ENCODE measurements at regions not wholly inside any gene's neighbourhood (a gene's known extent, or its start where the extent isn't known, plus 50 kb on each side); places are given as distances from the start of the nearest gene placed in this dataset.

DNA sequence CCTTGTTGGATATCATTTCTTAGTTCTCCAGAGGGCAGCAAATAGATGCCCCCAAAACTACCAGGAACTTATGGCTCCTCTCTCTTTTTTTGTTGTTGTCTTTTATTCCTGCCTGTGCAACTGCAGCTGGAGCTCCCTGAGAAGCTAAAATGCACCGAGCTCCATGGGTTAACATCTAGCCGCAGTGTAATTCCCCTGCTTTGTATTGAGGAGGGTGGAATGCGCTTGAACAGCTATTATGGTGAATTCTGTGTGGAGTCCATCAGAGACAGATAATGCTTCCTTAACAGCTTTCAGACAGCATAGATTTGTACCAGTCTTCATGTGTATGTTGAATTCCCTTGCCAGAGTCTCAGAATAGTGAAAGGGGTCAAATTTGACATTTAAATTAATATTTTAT is 475.2 kb upstream of the FRG2C start:
- Histone ChIP-seq H2BK20ac (ENCODE audit: low read depth, low read length) (no peak overlapping the region), H3K4me2 (ENCODE audit: low read depth, low read length) (no peak overlapping the region), H2AK5ac (ENCODE audit: low read depth, low read length) (no peak overlapping the region), H2BK5ac (ENCODE audit: low read depth, low read length, poor library complexity, severe bottlenecking) (no peak overlapping the region), H3K36me3 (ENCODE audit: control insufficient read depth, insufficient read depth, low read length) (no peaks in the 10 kb centered on the region), H3K27ac (ENCODE audit: insufficient read depth, low read length) (no peak overlapping the region), H3K23ac (ENCODE audit: low read depth, low read length) (no peak overlapping the region), H2AFZ (replicated peaks; ENCODE audit: low read length, poor library complexity) (no peak overlapping the region), H3K4me3 (ENCODE audit: insufficient read depth, low read depth, low read length) (no peak overlapping the region), H3K9ac (ENCODE audit: low read depth, low read length) (no peak overlapping the region), H3K56ac (ENCODE audit: extremely low read depth, insufficient read depth, low read length) (no peak overlapping the region), H3K79me1 (ENCODE audit: low read depth in 1 of 2, low read length in 2 of 2) (no peaks in the 10 kb centered on the region), H3K9me3 (ENCODE audit: control insufficient read depth, insufficient read depth, low read length) (no peaks in the 10 kb centered on the region), H4K8ac (ENCODE audit: low read depth in 2 of 2, low read length in 2 of 2) (no peak overlapping the region), H4K91ac (ENCODE audit: insufficient read depth, low read depth, low read length) (no peak overlapping the region), H3K4ac (ENCODE audit: low read depth, low read length) (no peak overlapping the region), H2AK9ac (replicated peaks; ENCODE audit: low read depth, low read length, poor library complexity) (no peak overlapping the region), H4K5ac (ENCODE audit: low read depth, low read length) (no peak overlapping the region), H3K9me1 (ENCODE audit: insufficient read depth, low read length) (no peaks in the 10 kb centered on the region), H4K20me1 (ENCODE audit: insufficient read depth, low read length) (no peaks in the 10 kb centered on the region), H3K18ac (ENCODE audit: low read depth, low read length) (no peak overlapping the region), H3K14ac (replicated peaks; ENCODE audit: low read depth, low read length) (no peak overlapping the region), H2BK15ac (ENCODE audit: low read depth, low read length) (no peak overlapping the region), H2BK120ac (ENCODE audit: low read depth, low read length) (no peak overlapping the region), H3K27me3 (ENCODE audit: control insufficient read depth, insufficient read depth, low read length) (no peaks in the 10 kb centered on the region), H3K4me1 (ENCODE audit: control insufficient read depth, insufficient read depth, low read length) (no peaks in the 10 kb centered on the region)
- ChIA-PET CTCF (no interaction called here), POLR2A (ENCODE audit: unreplicated experiment) (no interaction called here)
- TF ChIP-seq MAZ (IDR thresholded peaks at IDR 0.05; ENCODE audit: borderline replicate concordance, low read depth, low read length) (no peak), BHLHE40 (IDR thresholded peaks at IDR 0.05; ENCODE audit: low read depth, low read length) (no peak), MAFK (IDR thresholded peaks at IDR 0.05; ENCODE audit: low read depth, low read length) (no peak), MXI1 (IDR thresholded peaks at IDR 0.05; ENCODE audit: borderline replicate concordance, low read depth, low read length) (no peak), SMC3 (IDR thresholded peaks at IDR 0.05; ENCODE audit: low read depth, low read length) (no peak), NFE2L2 (IDR thresholded peaks at IDR 0.05; ENCODE audit: low read depth, low read length) (no peak), RCOR1 (IDR thresholded peaks at IDR 0.05; ENCODE audit: insufficient replicate concordance, low read length) (no peak), RAD21 (IDR thresholded peaks at IDR 0.05; ENCODE audit: low read length) (no peak), CHD1 (IDR thresholded peaks at IDR 0.05; ENCODE audit: low read depth, low read length) (no peak), FOS (IDR thresholded peaks at IDR 0.05; ENCODE audit: low read depth, low read length) (no peak), RFX5 (IDR thresholded peaks at IDR 0.05; ENCODE audit: low read depth, low read length) (no peak), POLR2A (IDR thresholded peaks at IDR 0.05; ENCODE audit: low read depth, low read length) (no peak), CEBPB (IDR thresholded peaks at IDR 0.05; ENCODE audit: low read depth, low read length) (no peak)
- TF ChIP-seq, protein P1, sequence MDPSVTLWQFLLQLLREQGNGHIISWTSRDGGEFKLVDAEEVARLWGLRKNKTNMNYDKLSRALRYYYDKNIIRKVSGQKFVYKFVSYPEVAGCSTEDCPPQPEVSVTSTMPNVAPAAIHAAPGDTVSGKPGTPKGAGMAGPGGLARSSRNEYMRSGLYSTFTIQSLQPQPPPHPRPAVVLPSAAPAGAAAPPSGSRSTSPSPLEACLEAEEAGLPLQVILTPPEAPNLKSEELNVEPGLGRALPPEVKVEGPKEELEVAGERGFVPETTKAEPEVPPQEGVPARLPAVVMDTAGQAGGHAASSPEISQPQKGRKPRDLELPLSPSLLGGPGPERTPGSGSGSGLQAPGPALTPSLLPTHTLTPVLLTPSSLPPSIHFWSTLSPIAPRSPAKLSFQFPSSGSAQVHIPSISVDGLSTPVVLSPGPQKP (IDR thresholded peaks at IDR 0.05; ENCODE audit: borderline replicate concordance, low read depth, low read length) = no peak
- TF ChIP-seq, protein P2, sequence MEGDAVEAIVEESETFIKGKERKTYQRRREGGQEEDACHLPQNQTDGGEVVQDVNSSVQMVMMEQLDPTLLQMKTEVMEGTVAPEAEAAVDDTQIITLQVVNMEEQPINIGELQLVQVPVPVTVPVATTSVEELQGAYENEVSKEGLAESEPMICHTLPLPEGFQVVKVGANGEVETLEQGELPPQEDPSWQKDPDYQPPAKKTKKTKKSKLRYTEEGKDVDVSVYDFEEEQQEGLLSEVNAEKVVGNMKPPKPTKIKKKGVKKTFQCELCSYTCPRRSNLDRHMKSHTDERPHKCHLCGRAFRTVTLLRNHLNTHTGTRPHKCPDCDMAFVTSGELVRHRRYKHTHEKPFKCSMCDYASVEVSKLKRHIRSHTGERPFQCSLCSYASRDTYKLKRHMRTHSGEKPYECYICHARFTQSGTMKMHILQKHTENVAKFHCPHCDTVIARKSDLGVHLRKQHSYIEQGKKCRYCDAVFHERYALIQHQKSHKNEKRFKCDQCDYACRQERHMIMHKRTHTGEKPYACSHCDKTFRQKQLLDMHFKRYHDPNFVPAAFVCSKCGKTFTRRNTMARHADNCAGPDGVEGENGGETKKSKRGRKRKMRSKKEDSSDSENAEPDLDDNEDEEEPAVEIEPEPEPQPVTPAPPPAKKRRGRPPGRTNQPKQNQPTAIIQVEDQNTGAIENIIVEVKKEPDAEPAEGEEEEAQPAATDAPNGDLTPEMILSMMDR (conservative IDR thresholded peaks at IDR 0.05; ENCODE audit: low read depth, low read length) = no peak
- TF ChIP-seq, protein P3, sequence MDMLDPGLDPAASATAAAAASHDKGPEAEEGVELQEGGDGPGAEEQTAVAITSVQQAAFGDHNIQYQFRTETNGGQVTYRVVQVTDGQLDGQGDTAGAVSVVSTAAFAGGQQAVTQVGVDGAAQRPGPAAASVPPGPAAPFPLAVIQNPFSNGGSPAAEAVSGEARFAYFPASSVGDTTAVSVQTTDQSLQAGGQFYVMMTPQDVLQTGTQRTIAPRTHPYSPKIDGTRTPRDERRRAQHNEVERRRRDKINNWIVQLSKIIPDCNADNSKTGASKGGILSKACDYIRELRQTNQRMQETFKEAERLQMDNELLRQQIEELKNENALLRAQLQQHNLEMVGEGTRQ (IDR thresholded peaks at IDR 0.05; ENCODE audit: low read depth, low read length) = no peak
- ATAC-seq (ENCODE audit: low read depth) (no peak), DNase-seq (no peak)
- no CpG with 5 or more reads among the region's 3 CpGs for WGBS, 2 experiments (ENCODE audit: extremely low coverage in 2 of 2, insufficient read length in 1 of 2)
- in situ Hi-C loops (cut with MboI; ENCODE audit: low sequenced_read_pairs) (no loop called here), dilution Hi-C loops (cut with HindIII; ENCODE audit: low sequenced_read_pairs, unreplicated experiment) (no loop called here), intact Hi-C loops (cut with micrococcal nuclease) (no loop called here)
- no TSS peak for BruUV-seq (replicated peaks)

Data from IMR-90 (cell line).